ENCODE measurements at regions not wholly inside any gene's neighbourhood (a gene's known extent, or its start where the extent isn't known, plus 50 kb on each side); places are given as distances from the start of the nearest gene placed in this dataset.

DNA sequence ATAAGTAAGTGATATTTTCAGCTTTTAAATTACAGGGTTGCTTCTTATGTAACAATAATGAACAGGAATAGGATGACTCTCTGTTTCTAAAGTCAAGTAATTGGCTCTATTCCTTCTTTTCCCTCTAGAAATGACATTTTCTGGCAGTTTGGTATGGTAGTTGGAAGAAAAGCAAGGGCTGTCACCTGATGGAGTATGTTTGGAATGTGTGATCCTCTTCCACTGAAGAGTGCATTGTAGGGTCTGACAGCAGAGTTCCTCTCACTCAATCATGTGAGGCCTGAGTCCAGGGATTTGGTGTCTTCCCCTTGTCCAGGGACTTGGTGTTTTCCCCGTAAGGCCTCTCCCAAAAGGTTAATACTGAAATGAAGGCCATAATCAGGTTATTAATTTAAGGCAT, 233.8 kb upstream of the FBXL7 start:
- DNase-seq (ENCODE audit: low read depth), result no peak
- H3K4me3 ChIP-seq (ENCODE audit: control insufficient read depth, low read depth, low read length), result no peak overlapping the region
- TF ChIP-seq, protein P1, sequence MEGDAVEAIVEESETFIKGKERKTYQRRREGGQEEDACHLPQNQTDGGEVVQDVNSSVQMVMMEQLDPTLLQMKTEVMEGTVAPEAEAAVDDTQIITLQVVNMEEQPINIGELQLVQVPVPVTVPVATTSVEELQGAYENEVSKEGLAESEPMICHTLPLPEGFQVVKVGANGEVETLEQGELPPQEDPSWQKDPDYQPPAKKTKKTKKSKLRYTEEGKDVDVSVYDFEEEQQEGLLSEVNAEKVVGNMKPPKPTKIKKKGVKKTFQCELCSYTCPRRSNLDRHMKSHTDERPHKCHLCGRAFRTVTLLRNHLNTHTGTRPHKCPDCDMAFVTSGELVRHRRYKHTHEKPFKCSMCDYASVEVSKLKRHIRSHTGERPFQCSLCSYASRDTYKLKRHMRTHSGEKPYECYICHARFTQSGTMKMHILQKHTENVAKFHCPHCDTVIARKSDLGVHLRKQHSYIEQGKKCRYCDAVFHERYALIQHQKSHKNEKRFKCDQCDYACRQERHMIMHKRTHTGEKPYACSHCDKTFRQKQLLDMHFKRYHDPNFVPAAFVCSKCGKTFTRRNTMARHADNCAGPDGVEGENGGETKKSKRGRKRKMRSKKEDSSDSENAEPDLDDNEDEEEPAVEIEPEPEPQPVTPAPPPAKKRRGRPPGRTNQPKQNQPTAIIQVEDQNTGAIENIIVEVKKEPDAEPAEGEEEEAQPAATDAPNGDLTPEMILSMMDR (IDR thresholded peaks at IDR 0.05; ENCODE audit: control insufficient read depth, insufficient read depth, low read depth, low read length, missing control alignments), result no peak

DNA sequence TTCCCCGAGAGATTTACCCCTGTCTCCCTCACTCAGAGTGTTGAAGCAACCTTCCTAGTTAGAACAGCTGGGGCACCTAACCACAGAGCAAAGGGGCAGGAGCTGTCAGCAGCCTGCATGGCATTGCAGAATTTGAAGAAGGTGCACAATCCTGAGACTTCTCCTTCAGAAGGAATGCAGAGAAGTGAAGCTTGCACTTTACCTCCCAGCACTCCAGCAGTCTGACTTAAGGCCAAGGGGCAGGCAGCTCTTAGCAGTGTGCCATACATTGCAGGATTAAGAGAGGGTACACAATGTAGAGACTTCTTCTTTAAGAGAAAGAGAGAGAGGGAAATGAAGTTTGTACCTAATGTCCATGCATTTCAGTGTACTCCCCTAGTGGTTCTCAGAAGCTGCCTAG, 236.0 kb upstream of the FBXL7 start:
- H3K4me3 ChIP-seq (ENCODE audit: control insufficient read depth, low read depth, low read length), result no peak overlapping the region
- no peak for DNase-seq (ENCODE audit: low read depth)
- TF ChIP-seq, protein P1 (IDR thresholded peaks at IDR 0.05; ENCODE audit: control insufficient read depth, insufficient read depth, low read depth, low read length, missing control alignments), result no peak

DNA sequence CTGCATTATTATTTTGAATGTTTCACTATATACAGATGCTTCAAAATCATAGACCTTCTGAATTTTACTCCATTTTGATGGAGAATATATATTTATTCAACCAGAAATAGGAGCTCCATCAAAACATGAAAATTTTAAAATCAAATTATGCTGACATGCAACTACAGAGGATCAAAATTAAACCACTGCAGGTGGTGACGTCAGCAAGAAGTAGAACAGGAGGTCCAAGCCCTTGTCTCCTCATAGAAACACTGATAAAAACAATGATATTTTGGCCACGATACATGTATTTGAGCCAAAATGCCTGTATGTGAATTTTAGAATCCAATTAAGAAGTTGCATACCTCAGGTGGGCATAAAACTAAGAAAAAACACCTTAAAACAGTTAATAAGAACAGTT, 236.6 kb upstream of the FBXL7 start:
- TF ChIP-seq, protein P1 (IDR thresholded peaks at IDR 0.05; ENCODE audit: control insufficient read depth, insufficient read depth, low read depth, low read length, missing control alignments), result no peak
- DNase-seq (ENCODE audit: low read depth), result no peak
- H3K4me3 ChIP-seq (ENCODE audit: control insufficient read depth, low read depth, low read length), result no peak overlapping the region

DNA sequence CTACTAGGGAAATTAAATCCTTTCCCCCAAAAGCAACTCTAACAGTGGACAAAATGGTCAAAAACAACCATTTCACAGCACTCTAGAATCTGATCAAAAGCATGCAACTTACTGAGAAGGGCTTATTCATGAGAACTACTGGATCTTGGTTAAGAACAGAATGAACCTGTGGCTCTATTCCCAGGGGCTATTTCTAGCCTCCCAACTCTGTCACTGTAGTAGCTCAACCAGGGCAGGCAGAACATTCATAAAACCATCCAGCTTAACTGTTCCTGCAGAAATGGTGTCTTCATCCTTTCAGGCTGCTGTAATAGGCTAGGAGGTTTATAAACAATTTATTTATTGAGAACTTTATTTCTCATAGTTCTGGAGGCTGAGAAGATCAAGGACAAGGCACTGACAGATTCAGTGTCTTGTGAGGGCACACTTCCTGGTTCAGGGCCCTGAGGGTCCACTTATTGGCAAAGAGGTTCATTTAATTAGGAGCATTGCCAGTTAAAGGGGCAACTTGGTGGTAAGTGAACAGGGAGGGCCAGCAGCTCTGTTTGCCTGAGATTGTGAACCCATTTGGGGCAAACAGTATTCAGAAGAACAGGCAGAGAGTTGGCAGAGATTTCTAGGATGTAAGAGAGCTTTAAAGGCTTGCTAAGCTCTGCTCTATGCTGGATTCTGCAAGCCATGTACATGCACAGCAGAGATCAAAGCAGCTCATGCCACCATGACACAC, 238.5 kb upstream of the FBXL7 start:
- DNase-seq (ENCODE audit: low read depth), result no peak
- H3K4me3 ChIP-seq (ENCODE audit: control insufficient read depth, low read depth, low read length), result no peak overlapping the region
- TF ChIP-seq, protein P1 (IDR thresholded peaks at IDR 0.05; ENCODE audit: control insufficient read depth, insufficient read depth, low read depth, low read length, missing control alignments), result no peak

DNA sequence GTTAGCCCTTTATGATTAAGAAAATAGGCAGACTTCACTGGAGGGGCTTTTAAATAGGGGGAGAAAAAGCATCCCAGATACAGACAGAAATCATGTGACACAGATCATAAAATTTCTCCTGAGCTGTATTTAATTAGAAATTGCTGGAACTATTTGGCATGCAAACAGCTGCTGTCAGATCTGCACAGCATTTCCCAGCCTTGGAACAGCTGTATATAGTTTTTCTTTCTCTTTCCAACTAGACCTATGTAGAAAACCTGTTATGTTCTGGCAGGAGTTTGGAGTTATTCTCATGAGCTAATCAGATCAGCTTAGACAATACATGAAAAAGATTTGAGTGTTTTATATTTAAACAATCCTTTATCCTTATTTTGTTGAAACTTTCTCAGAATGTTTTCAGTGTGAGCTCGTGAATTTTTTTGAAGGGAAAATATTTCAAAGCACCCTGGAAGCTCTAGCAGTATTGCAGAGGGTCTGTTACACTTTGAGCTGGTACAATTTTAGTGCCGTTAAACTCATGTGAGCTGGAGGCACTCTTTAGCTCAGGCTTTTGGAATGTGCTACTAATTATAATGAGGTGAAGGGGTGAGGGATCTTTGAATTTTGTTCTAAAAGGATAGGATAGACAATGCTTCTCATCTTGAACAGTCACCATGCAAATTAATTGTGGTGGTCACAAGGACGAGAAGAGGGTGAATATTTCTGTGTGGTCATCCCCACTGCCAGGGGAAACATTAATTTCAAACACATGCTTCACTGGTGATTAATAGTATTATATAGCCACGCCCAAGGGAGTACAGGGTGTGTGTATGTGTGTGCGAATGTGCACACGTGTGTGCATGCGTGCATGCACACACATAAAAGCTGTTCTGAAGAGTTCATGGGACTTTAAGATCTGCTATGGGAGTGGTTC, 239.4 kb upstream of the FBXL7 start:
- no peak overlapping the region for H3K4me3 ChIP-seq (ENCODE audit: control insufficient read depth, low read depth, low read length)
- no peak for DNase-seq (ENCODE audit: low read depth)
- TF ChIP-seq, protein P1 (IDR thresholded peaks at IDR 0.05; ENCODE audit: control insufficient read depth, insufficient read depth, low read depth, low read length, missing control alignments), result no peak

DNA sequence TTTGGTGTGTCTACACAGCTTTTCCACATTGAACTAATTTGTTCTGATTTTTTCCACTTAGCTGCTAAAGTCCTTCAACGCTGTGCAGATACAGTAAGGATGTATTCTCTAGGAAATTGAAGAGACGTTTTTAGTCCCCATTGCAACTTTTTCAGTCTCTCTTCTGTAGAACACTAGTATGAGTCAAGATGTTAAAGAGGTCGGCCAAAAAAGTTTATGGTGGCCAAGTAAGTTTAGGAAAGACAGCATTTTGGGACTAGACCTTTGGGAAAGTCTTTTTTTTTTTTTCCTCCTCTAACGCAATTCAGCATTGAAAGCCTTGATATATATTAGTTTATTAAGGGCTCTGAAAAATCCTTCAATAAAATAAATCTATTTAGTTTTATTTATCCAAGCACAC, 243.5 kb upstream of the FBXL7 start:
- no peak overlapping the region for H3K4me3 ChIP-seq (ENCODE audit: control insufficient read depth, low read depth, low read length)
- no peak for DNase-seq (ENCODE audit: low read depth)
- TF ChIP-seq, protein P1 (IDR thresholded peaks at IDR 0.05; ENCODE audit: control insufficient read depth, insufficient read depth, low read depth, low read length, missing control alignments), result no peak

All from AG09309 (cell line).